Activated naive CD8-positive, alpha-beta T cell treated with anti-CD3 and anti-CD28 coated beads for 36 hours (primary cell): ENCODE measurements at regions not wholly inside any gene's neighbourhood (a gene's known extent, or its start where the extent isn't known, plus 50 kb on each side); places are given as distances from the start of the nearest gene placed in this dataset.

Experiments
- DNase-seq: peaks from one replicate; pipeline ENCODE4 v3.0.0; 2021
- H3K27ac Mint-ChIP-seq: one replicate; pipeline ENCODE4 v1.8.0; 2022; ENCODE audit warnings: mild to moderate bottlenecking, moderate library complexity, mixed read lengths
- H3K27me3 Mint-ChIP-seq: one replicate; pipeline ENCODE4 v1.8.0; 2022; ENCODE audit warnings: mild to moderate bottlenecking, mixed read lengths
- H3K36me3 Mint-ChIP-seq: one replicate; pipeline ENCODE4 v1.8.0; 2021; ENCODE audit warnings: mild to moderate bottlenecking, mixed read lengths
- H3K4me1 Mint-ChIP-seq: one replicate; pipeline ENCODE4 v1.8.0; 2021; ENCODE audit warnings: mixed read lengths
- H3K4me3 Mint-ChIP-seq: one replicate; pipeline ENCODE4 v1.8.0; 2022; ENCODE audit warnings: mild to moderate bottlenecking, moderate library complexity, mixed read lengths
- H3K9me3 Mint-ChIP-seq: one replicate; pipeline ENCODE4 v1.8.0; 2022; ENCODE audit warnings: mixed read lengths

- no peaks in the 10 kb centered on the region for H3K36me3 Mint-ChIP-seq
- DNase-seq, result no peak
- H3K4me3 Mint-ChIP-seq, result no peak overlapping the region
- H3K4me1 Mint-ChIP-seq, result peaks cover 8% of the 10 kb centered on the region
- H3K27me3 Mint-ChIP-seq, result no peaks in the 10 kb centered on the region
- no peak overlapping the region for H3K27ac Mint-ChIP-seq
- no peaks in the 10 kb centered on the region for H3K9me3 Mint-ChIP-seq
Measured at GRCh38 chr14:98304574-98304973, 967.4 kb downstream of the BCL11B start.

DNA sequence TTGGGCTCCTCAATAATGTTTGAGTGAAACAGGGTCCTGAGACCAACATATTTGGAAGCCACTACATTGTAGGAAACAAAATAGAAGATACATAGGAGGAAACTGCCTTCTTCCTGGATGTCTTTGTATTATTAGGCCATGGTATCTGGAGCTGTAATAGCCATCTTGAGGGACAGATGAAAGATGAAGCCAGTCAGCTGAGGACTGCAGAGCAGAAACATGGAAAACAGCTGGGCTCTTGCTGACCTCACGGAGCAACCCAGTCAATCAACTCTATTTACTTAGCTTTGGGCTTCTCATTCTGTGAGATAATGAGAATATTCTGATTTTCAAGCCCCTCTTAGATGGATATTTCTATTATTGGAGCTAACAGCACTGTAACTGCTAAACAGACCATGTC, 962.4 kb downstream of the BCL11B start:
- Mint-ChIP-seq H3K4me1 (peaks cover 7% of the 10 kb centered on the region), H3K27ac (no peak overlapping the region), H3K27me3 (no peaks in the 10 kb centered on the region), H3K9me3 (peaks cover 5% of the 10 kb centered on the region), H3K36me3 (no peaks in the 10 kb centered on the region), H3K4me3 (no peak overlapping the region)
- DNase-seq, result no peak

- H3K36me3 Mint-ChIP-seq, result no peaks in the 10 kb centered on the region
- no peak for DNase-seq
- H3K27me3 Mint-ChIP-seq, result no peaks in the 10 kb centered on the region
- peaks cover 7% of the 10 kb centered on the region for H3K4me1 Mint-ChIP-seq
- H3K4me3 Mint-ChIP-seq, result no peak overlapping the region
- no peak overlapping the region for H3K27ac Mint-ChIP-seq
- peaks cover 5% of the 10 kb centered on the region for H3K9me3 Mint-ChIP-seq
Measured at GRCh38 chr14:98312006-98312405, 960.0 kb downstream of the BCL11B start.

DNA sequence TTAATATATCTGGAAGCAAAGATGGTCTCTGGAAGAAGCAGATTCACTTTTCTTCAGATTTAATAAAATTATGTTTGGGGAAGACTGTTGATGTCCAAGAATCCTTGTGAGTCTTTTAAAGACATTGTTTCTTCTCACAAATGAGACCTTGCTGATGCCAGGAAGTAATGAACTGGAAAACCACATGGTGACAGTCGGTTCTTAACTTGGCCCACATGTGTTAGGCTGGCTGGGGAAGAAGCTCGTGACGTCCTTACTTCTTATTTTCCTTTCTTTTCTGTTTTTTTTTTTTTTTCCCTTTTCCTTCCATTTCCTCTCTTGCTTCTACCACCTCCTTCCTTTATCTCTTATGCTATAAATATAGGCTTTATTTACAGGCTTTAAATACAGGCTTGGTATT, 950.2 kb downstream of the BCL11B start:
- no peak for DNase-seq
- H3K4me1 Mint-ChIP-seq, result peaks cover 18% of the 10 kb centered on the region
- peaks cover 5% of the 10 kb centered on the region for H3K36me3 Mint-ChIP-seq
- no peak overlapping the region for H3K4me3 Mint-ChIP-seq
- H3K27me3 Mint-ChIP-seq, result no peaks in the 10 kb centered on the region
- H3K27ac Mint-ChIP-seq, result no peak overlapping the region
- H3K9me3 Mint-ChIP-seq, result peaks cover 14% of the 10 kb centered on the region

DNA sequence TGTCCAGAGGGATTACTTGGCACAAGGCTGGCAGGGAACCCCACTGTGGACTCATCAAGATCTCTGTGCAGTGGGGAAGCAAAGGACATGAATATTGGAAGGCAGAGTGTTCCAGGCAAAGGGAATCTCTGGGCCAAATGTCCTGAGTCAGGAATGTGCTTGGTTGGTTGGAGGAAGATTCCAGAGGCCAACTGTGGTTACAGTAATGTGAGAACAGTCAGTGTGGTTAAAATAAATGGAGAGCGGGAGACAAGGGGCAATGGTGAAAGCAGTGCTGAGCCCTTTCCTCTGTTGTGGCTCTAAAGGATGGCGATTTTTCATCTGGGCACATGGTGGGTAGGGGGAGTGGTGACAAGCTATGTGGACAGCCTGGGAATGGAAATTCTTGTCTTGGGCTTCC, 948.2 kb downstream of the BCL11B start:
- H3K4me1 Mint-ChIP-seq, result peaks cover 18% of the 10 kb centered on the region
- H3K27me3 Mint-ChIP-seq, result no peaks in the 10 kb centered on the region
- no peak overlapping the region for H3K4me3 Mint-ChIP-seq
- no peak for DNase-seq
- no peak overlapping the region for H3K27ac Mint-ChIP-seq
- H3K36me3 Mint-ChIP-seq, result peaks cover 4% of the 10 kb centered on the region
- H3K9me3 Mint-ChIP-seq, result peaks cover 13% of the 10 kb centered on the region

GRCh38 chr14:98325761-98326160, 946.2 kb downstream of the BCL11B start:
- no peak for DNase-seq
- H3K27ac Mint-ChIP-seq, result no peak overlapping the region
- H3K4me3 Mint-ChIP-seq, result no peak overlapping the region
- H3K27me3 Mint-ChIP-seq, result no peaks in the 10 kb centered on the region
- peaks cover 18% of the 10 kb centered on the region for H3K4me1 Mint-ChIP-seq
- H3K9me3 Mint-ChIP-seq, result peaks cover 8% of the 10 kb centered on the region
- no peaks in the 10 kb centered on the region for H3K36me3 Mint-ChIP-seq

DNA sequence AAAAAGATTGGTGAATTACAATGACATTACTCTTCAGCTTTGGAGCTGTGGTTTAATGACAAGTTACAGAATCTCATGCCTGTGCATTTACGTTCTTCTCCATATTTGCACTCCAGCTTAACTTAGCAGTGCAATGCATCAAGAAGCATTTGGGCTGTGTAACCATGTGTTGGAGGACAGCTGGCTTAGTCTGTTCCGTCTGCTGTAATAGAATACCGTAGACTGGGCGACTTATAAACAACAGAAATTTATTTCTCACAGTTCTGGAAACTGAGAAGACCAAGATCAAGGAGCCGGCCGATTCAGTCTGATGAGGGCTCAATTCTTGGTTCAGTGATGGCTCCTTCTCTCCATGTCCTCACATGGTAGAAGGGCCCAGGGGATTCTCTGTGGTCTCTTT, 943.5 kb downstream of the BCL11B start:
- peaks cover 8% of the 10 kb centered on the region for H3K9me3 Mint-ChIP-seq
- H3K36me3 Mint-ChIP-seq, result no peaks in the 10 kb centered on the region
- no peak overlapping the region for H3K4me3 Mint-ChIP-seq
- H3K4me1 Mint-ChIP-seq, result peaks cover 3% of the 10 kb centered on the region
- no peak overlapping the region for H3K27ac Mint-ChIP-seq
- H3K27me3 Mint-ChIP-seq, result no peaks in the 10 kb centered on the region
- no peak for DNase-seq

GRCh38 chr14:98334186-98334585, 937.8 kb downstream of the BCL11B start:
- Mint-ChIP-seq H3K4me1 (no peaks in the 10 kb centered on the region), H3K36me3 (no peaks in the 10 kb centered on the region), H3K27ac (no peak overlapping the region), H3K9me3 (peaks cover 6% of the 10 kb centered on the region), H3K4me3 (no peak overlapping the region), H3K27me3 (no peaks in the 10 kb centered on the region)
- DNase-seq, result no peak

- peaks cover 6% of the 10 kb centered on the region for H3K36me3 Mint-ChIP-seq
- peaks cover 3% of the 10 kb centered on the region for H3K9me3 Mint-ChIP-seq
- H3K27ac Mint-ChIP-seq, result no peak overlapping the region
- no peaks in the 10 kb centered on the region for H3K27me3 Mint-ChIP-seq
- DNase-seq, result no peak
- peaks cover 2% of the 10 kb centered on the region for H3K4me1 Mint-ChIP-seq
- H3K4me3 Mint-ChIP-seq, result no peak overlapping the region
Measured at GRCh38 chr14:98341211-98341610, 930.8 kb downstream of the BCL11B start.

DNA sequence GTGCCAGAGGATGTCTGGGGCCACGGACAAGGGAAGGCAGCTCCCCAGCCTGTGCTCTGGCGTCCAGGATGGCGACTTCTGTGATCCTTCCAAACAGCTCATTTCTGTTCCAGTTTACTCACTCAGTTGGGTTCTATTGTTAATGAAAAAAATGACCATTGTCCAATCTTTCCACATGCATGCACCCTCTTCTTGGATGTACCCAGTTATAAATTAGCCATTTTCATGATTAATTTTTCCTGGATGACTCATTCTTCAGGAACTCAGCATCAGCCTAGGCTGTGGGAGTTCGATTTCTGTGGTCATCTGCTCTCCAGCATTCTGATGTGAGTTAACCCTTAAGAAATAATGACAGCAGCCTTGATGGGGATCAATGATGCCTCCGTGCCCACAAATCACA, 926.8 kb downstream of the BCL11B start:
- H3K9me3 Mint-ChIP-seq, result peaks cover 2% of the 10 kb centered on the region
- DNase-seq, result no peak
- no peak overlapping the region for H3K4me3 Mint-ChIP-seq
- H3K27me3 Mint-ChIP-seq, result no peaks in the 10 kb centered on the region
- peaks cover 3% of the 10 kb centered on the region for H3K4me1 Mint-ChIP-seq
- no peak overlapping the region for H3K27ac Mint-ChIP-seq
- peaks cover 6% of the 10 kb centered on the region for H3K36me3 Mint-ChIP-seq

- H3K9me3 Mint-ChIP-seq, result peaks cover 2% of the 10 kb centered on the region
- peaks cover 9% of the 10 kb centered on the region for H3K4me1 Mint-ChIP-seq
- no peak overlapping the region for H3K4me3 Mint-ChIP-seq
- no peak for DNase-seq
- peaks cover 6% of the 10 kb centered on the region for H3K36me3 Mint-ChIP-seq
- H3K27ac Mint-ChIP-seq, result no peak overlapping the region
- no peaks in the 10 kb centered on the region for H3K27me3 Mint-ChIP-seq
Measured at GRCh38 chr14:98347686-98348085, 924.3 kb downstream of the BCL11B start.

DNA sequence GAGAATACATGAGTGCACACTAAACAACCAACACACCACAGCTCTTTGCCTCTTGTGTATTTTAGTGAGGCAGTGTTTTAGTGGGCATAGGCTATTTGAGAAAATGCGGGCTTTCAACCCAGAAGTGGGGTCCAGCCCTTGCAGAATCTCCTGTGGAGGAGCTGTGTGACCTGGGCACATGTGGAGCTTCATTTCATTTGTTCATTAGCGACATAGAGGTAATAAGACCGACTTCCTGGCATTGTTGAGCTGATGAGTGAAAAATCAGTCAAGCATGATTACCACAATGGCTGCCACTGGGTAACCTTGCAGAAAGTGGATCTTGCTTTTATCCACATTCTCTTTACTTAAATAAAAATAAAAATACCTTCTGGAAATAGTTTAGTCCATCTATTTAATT, 923.5 kb downstream of the BCL11B start:
- no peaks in the 10 kb centered on the region for H3K27me3 Mint-ChIP-seq
- peaks cover 6% of the 10 kb centered on the region for H3K36me3 Mint-ChIP-seq
- peaks cover 9% of the 10 kb centered on the region for H3K4me1 Mint-ChIP-seq
- no peak for DNase-seq
- no peak overlapping the region for H3K27ac Mint-ChIP-seq
- H3K9me3 Mint-ChIP-seq, result peaks cover 2% of the 10 kb centered on the region
- H3K4me3 Mint-ChIP-seq, result no peak overlapping the region

GRCh38 chr14:98350213-98350612, 921.8 kb downstream of the BCL11B start:
- Mint-ChIP-seq H3K9me3 (peaks cover 2% of the 10 kb centered on the region), H3K27ac (no peak overlapping the region), H3K36me3 (peaks cover 4% of the 10 kb centered on the region), H3K27me3 (no peaks in the 10 kb centered on the region), H3K4me3 (no peak overlapping the region), H3K4me1 (peaks cover 9% of the 10 kb centered on the region)
- DNase-seq, result no peak

- Mint-ChIP-seq H3K4me3 (no peak overlapping the region), H3K4me1 (peaks cover 17% of the 10 kb centered on the region), H3K36me3 (no peaks in the 10 kb centered on the region), H3K27me3 (no peaks in the 10 kb centered on the region), H3K27ac (no peak overlapping the region), H3K9me3 (peaks cover 6% of the 10 kb centered on the region)
- no peak for DNase-seq
Measured at GRCh38 chr14:98364961-98365360, 907.0 kb downstream of the BCL11B start.

DNA sequence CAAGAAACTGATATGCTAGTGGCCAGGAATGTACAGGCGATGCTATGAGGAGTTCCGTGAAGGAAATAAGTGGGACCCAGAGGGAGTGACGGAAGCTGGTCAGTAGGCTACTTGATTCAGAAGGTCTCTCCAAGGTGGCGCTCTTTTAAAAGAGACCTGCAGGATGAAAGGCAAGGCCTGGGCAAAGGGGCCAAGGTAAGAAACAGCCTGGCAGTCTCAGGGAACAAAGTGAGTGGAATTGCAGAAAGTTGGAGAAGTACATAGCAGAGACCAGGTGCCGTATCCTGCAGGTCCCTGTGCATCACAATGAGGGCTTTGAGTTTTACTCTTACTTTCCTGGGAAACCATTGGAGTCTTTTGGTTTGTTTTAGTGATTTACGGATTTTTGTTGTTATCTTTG, 905.6 kb downstream of the BCL11B start:
- Mint-ChIP-seq H3K9me3 (peaks cover 4% of the 10 kb centered on the region), H3K4me3 (no peak overlapping the region), H3K27ac (no peak overlapping the region), H3K36me3 (peaks cover 2% of the 10 kb centered on the region), H3K4me1 (peaks cover 20% of the 10 kb centered on the region), H3K27me3 (no peaks in the 10 kb centered on the region)
- DNase-seq, result no peak

GRCh38 chr14:98368221-98368620, 903.8 kb downstream of the BCL11B start:
- Mint-ChIP-seq H3K27me3 (no peaks in the 10 kb centered on the region), H3K36me3 (peaks cover 2% of the 10 kb centered on the region), H3K27ac (no peak overlapping the region), H3K4me3 (no peak overlapping the region), H3K9me3 (peaks cover 4% of the 10 kb centered on the region), H3K4me1 (peaks cover 20% of the 10 kb centered on the region)
- DNase-seq, result no peak

- peaks cover 20% of the 10 kb centered on the region for H3K4me1 Mint-ChIP-seq
- no peak for DNase-seq
- H3K4me3 Mint-ChIP-seq, result no peak overlapping the region
- H3K27ac Mint-ChIP-seq, result no peak overlapping the region
- H3K9me3 Mint-ChIP-seq, result peaks cover 4% of the 10 kb centered on the region
- no peaks in the 10 kb centered on the region for H3K27me3 Mint-ChIP-seq
- H3K36me3 Mint-ChIP-seq, result peaks cover 2% of the 10 kb centered on the region
Measured at GRCh38 chr14:98368916-98369315, 903.1 kb downstream of the BCL11B start.
